ENCODE measurements at regions not wholly inside any gene's neighbourhood (a gene's known extent, or its start where the extent isn't known, plus 50 kb on each side); places are given as distances from the start of the nearest gene placed in this dataset.

DNA sequence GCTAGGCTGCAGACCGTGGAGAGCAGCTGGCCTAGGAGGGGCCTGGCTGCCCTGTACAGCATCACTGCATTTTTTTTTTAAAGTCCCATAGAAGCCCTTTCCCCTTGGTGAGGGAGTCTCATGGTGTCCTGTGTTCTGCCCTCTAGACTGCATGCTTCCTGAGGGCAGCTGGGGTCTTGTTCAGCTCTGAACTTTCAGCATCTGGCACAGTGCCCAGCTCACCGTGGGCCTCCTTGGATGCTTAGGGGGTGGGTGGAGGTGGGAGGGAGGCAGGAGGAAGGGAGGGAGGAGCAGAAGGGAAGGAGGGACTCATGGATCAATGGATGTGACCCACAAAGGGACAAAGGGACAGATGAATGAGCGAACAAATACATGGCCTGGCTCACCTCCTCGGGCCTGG is 63.4 kb upstream of the TMEM97 start:
- Histone ChIP-seq H3K4me3 (no peak overlapping the region), H3K27ac (no peak overlapping the region), H3K36me3 (no peaks in the 10 kb centered on the region), H3K4me1 (peaks cover 6 to 9% (median 8%) of the 10 kb centered on the region in 4 donors), H3K9me3 (no peaks in the 10 kb centered on the region), H3K27me3 (peaks cover 9% of the 10 kb centered on the region)
- TF ChIP-seq POLR2AphosphoS5 (IDR thresholded peaks at IDR 0.05) (no peak), EP300 (IDR thresholded peaks at IDR 0.05; ENCODE audit: low read depth) (no peak), POLR2A (IDR thresholded peaks at IDR 0.05) (no peak), CTCF (IDR thresholded peaks at IDR 0.05) (no peak)
- 61% methylated on average over 4 of the region's 4 CpGs; no CpG with 5 or more reads in 1 of the 2 donors for WGBS, 2 donors (ENCODE audit: low coverage in 1 of 2)
- intact Hi-C loops (cut with DNase I; ENCODE audit: low total_unique reads) (loop anchor here (10.0 kb wide), 1 partner anchor 451 kb away; the partner anchor contains the start of gene NOS2), in situ Hi-C loops (cut with MboI; ENCODE audit: low pct_ligation_motif_present in 1 of 4, low pct_unique_long_range_greater_than_20kb in 1 of 4, low sequenced_read_pairs in 3 of 4) (loop anchor here in 2 of 4 donors (25.0 kb wide), 1 partner anchor 468 kb away; no protein-coding TSS in a partner anchor)
- no peak for DNase-seq

DNA sequence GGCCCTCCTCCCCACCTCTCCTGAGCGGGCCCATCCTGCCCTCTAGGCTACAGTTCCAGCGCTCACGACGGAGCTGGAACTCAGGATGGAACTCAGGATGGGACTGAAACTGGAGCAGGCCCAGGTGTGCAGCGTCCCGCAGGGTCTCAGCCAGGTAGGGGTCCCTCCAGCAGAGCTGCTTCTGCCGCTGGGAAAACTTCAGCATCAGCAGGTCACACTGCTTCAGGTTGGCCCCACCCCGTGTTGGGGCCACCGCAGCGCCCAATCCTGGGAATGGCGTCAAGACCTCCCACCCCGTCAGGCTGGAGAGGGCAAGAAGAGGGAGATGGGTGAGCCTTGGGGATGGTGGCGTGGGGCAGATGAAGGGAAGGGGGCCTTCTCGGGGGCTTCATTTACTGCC is 62.6 kb upstream of the TMEM97 start:
- no peaks in the 10 kb centered on the region for H3K36me3 ChIP-seq
- intact Hi-C loops (cut with DNase I; ENCODE audit: low total_unique reads) (loop anchor here (10.0 kb wide), 1 partner anchor 452 kb away; the partner anchor contains the start of gene NOS2), in situ Hi-C loops (cut with MboI; ENCODE audit: low pct_ligation_motif_present in 1 of 4, low pct_unique_long_range_greater_than_20kb in 1 of 4, low sequenced_read_pairs in 3 of 4) (loop anchor here in 2 of 4 donors (25.0 kb wide), 1 partner anchor 469 kb away; no protein-coding TSS in a partner anchor)
- H3K4me1 ChIP-seq, result peaks cover 3 to 9% (median 4%) of the 10 kb centered on the region in 4 donors
- H3K27me3 ChIP-seq, result peaks cover 9% of the 10 kb centered on the region
- 80 to 83% methylated on average over 1 to 14 of the region's 14 CpGs for WGBS, 2 donors (ENCODE audit: low coverage in 1 of 2)
- H3K4me3 ChIP-seq, result no peak overlapping the region
- DNase-seq, result no peak
- H3K27ac ChIP-seq, result no peak overlapping the region
- no peak for TF ChIP-seq CTCF (IDR thresholded peaks at IDR 0.05)
- TF ChIP-seq POLR2A (IDR thresholded peaks at IDR 0.05), result no peak
- TF ChIP-seq POLR2AphosphoS5 (IDR thresholded peaks at IDR 0.05), result no peak
- no peak for TF ChIP-seq EP300 (IDR thresholded peaks at IDR 0.05; ENCODE audit: low read depth)
- H3K9me3 ChIP-seq, result no peaks in the 10 kb centered on the region

GRCh38 chr17:28256881-28257280 is 62.1 kb upstream of the TMEM97 start:
- Histone ChIP-seq H3K4me1 (peaks cover 0 to 7% (median 2%) of the 10 kb centered on the region in 4 donors), H3K9me3 (peaks cover 0 to 1% of the 10 kb centered on the region in 2 donors), H3K27ac (no peak overlapping the region), H3K4me3 (no peak overlapping the region), H3K36me3 (no peaks in the 10 kb centered on the region), H3K27me3 (peaks cover 9% of the 10 kb centered on the region)
- TF ChIP-seq CTCF (IDR thresholded peaks at IDR 0.05) (no peak), POLR2A (IDR thresholded peaks at IDR 0.05) (no peak), EP300 (IDR thresholded peaks at IDR 0.05; ENCODE audit: low read depth) (no peak), POLR2AphosphoS5 (IDR thresholded peaks at IDR 0.05) (no peak)
- 85% methylated on average over 7 of the region's 7 CpGs; no CpG with 5 or more reads in 1 of the 2 donors for WGBS, 2 donors (ENCODE audit: low coverage in 1 of 2)
- in situ Hi-C loops (cut with MboI; ENCODE audit: low pct_ligation_motif_present in 1 of 4, low pct_unique_long_range_greater_than_20kb in 1 of 4, low sequenced_read_pairs in 3 of 4), result loop anchor here in 2 of 4 donors (25.0 kb wide), 1 partner anchor 470 kb away; no protein-coding TSS in a partner anchor
- intact Hi-C loops (cut with DNase I; ENCODE audit: low total_unique reads), result loop anchor here (10.0 kb wide), 1 partner anchor 452 kb away; the partner anchor contains the start of gene NOS2
- DNase-seq, result no peak

- H3K4me1 ChIP-seq, result peaks cover 0 to 5% (median 1%) of the 10 kb centered on the region in 4 donors
- peaks cover 9 to 17% of the 10 kb centered on the region in 2 donors for H3K9me3 ChIP-seq
- H3K27ac ChIP-seq, result no peak overlapping the region
- in situ Hi-C loops (cut with MboI; ENCODE audit: low pct_ligation_motif_present in 1 of 4, low pct_unique_long_range_greater_than_20kb in 1 of 4, low sequenced_read_pairs in 3 of 4) (loop anchor here in 2 of 4 donors (25.0 kb wide), 1 partner anchor 471 kb away; no protein-coding TSS in a partner anchor), intact Hi-C loops (cut with DNase I; ENCODE audit: low total_unique reads) (loop anchor here (10.0 kb wide), 1 partner anchor 454 kb away; the partner anchor contains the start of gene NOS2)
- H3K36me3 ChIP-seq, result no peaks in the 10 kb centered on the region
- TF ChIP-seq POLR2A (IDR thresholded peaks at IDR 0.05) (no peak), CTCF (IDR thresholded peaks at IDR 0.05) (no peak), POLR2AphosphoS5 (IDR thresholded peaks at IDR 0.05) (no peak), EP300 (IDR thresholded peaks at IDR 0.05; ENCODE audit: low read depth) (no peak)
- no peak overlapping the region for H3K4me3 ChIP-seq
- 40 to 41% methylated on average over 2 to 5 of the region's 5 CpGs for WGBS, 2 donors (ENCODE audit: low coverage in 1 of 2)
- peak; percentile 15 for DNase-seq
- H3K27me3 ChIP-seq, result peaks cover 4% of the 10 kb centered on the region
Observed at GRCh38 chr17:28258347-28258887, 60.6 kb upstream of the TMEM97 start.

Measured in transverse colon (tissue), 4 donors.